Endothelial cell of umbilical vein (primary cell): ENCODE measurements at regions not wholly inside any gene's neighbourhood (a gene's known extent, or its start where the extent isn't known, plus 50 kb on each side); places are given as distances from the start of the nearest gene placed in this dataset.

Experiments used
- BruUV-seq: library from RNA; stranded (reverse); fragments of 400-500 nt; replicated peaks from 2 replicates; lab custom pipeline; 2021; lab: Mats Ljungman, UMichigan
- CTCF ChIA-PET: fragments of 300-600, 350-600 bp; sonication (Branson Sonifier 250); formaldehyde crosslinking; loops from one replicate; lab custom pipeline; 2021; ENCODE audit warnings: antibody characterized with exemption, inconsistent platforms; lab: Charles Lee
- POLR2A ChIA-PET: fragments of 300-600, 350-600 bp; sonication (Branson Sonifier 250); formaldehyde crosslinking; loops from one replicate; lab custom pipeline; 2021; ENCODE audit warnings: antibody characterized with exemption, inconsistent platforms; lab: Charles Lee
- DNase-seq: peaks from one replicate; pipeline ENCODE4 v3.0.0-alpha.2; 2011; ENCODE audit warnings: low read depth, low spot score
- FAIRE-seq: peaks from 2 replicates; lab custom pipeline; 2011; peaks lifted over from hg19 to GRCh38; lab: Jason Lieb, UNC
- H2AFZ ChIP-seq: 2 replicates; pipeline ENCODE4 v1.6.0; 2012; ENCODE audit warnings: low read depth, low read length, control low read depth, inconsistent platforms
- H3K27ac ChIP-seq: 2 replicates; pipeline ENCODE4 v1.5.1; 2011; ENCODE audit warnings: low read depth, mild to moderate bottlenecking, control low read depth, low read length, moderate library complexity; ENCODE audit not compliant: insufficient read depth
- H3K27me3 ChIP-seq, 2 experiments: 2 replicates each; pipeline versions ENCODE4 v1.6.0 to v1.6.1; 2011; ENCODE audit warnings: low read length in 2 of 2, mixed read lengths in 1 of 2; ENCODE audit not compliant: control insufficient read depth in 2 of 2, insufficient read depth in 2 of 2
- H3K36me3 ChIP-seq, 2 experiments: 2 replicates in 1 of 2; 3 replicates in 1 of 2; pipeline ENCODE4 v1.5.1; 2011; ENCODE audit warnings: low read length in 2 of 2, mild to moderate bottlenecking in 1 of 2, moderate library complexity in 1 of 2; ENCODE audit not compliant: control insufficient read depth in 2 of 2, insufficient read depth in 2 of 2; ENCODE audit errors: extremely low read depth in 1 of 2
- H3K4me1 ChIP-seq: 3 replicates; pipeline ENCODE4 v1.5.1; 2011; ENCODE audit warnings: mild to moderate bottlenecking, low read length; ENCODE audit not compliant: control insufficient read depth, insufficient read depth; ENCODE audit errors: extremely low read depth
- H3K4me2 ChIP-seq: 2 replicates; pipeline ENCODE4 v1.6.1; 2011; ENCODE audit warnings: low read length, control low read depth, mixed read lengths; ENCODE audit not compliant: insufficient read depth
- H3K4me3 ChIP-seq, 3 experiments: fragments of 200-600 bp in 1 of 3; sonication (generic), shearing (Covaris generic) in 1 of 3; replicated peaks in 1 of 3; 2 replicates each; pipeline ENCODE4 v1.5.1; 2011 to 2016; ENCODE audit warnings: control low read depth in 3 of 3, low read length in 3 of 3, mild to moderate bottlenecking in 2 of 3, inconsistent platforms in 1 of 3, low read depth in 1 of 3, moderate library complexity in 1 of 3; ENCODE audit not compliant: insufficient read depth in 1 of 3
- H3K79me2 ChIP-seq: 2 replicates; pipeline ENCODE4 v1.6.0; 2012; ENCODE audit warnings: low read length, inconsistent platforms; ENCODE audit not compliant: control insufficient read depth, insufficient read depth
- H3K9ac ChIP-seq: replicated peaks from 2 replicates; pipeline ENCODE3; 2011; ENCODE audit warnings: low read length, control low read depth; ENCODE audit not compliant: insufficient read depth; ENCODE audit errors: extremely low read depth
- H3K9me1 ChIP-seq: replicated peaks from 3 replicates; pipeline ENCODE4 v1.6.0; 2011; ENCODE audit warnings: mild to moderate bottlenecking, low read length; ENCODE audit not compliant: control insufficient read depth, insufficient read depth; ENCODE audit errors: extremely low read depth
- H3K9me3 ChIP-seq: replicated peaks from 2 replicates; pipeline ENCODE4 v1.5.1; 2012; ENCODE audit warnings: low read length, inconsistent platforms; ENCODE audit not compliant: control insufficient read depth, insufficient read depth
- H4K20me1 ChIP-seq: replicated peaks from 2 replicates; pipeline ENCODE3; 2011; ENCODE audit warnings: mild to moderate bottlenecking, low read length; ENCODE audit not compliant: control insufficient read depth, insufficient read depth; ENCODE audit errors: extremely low read depth
- EZH2 ChIP-seq: IDR thresholded peaks from 2 replicates; pipeline ENCODE4 v1.6.1; 2012; ENCODE audit warnings: borderline replicate concordance, low read depth, mild to moderate bottlenecking, moderate library complexity, low read length, inconsistent platforms; ENCODE audit not compliant: severe bottlenecking
- FOS ChIP-seq: IDR thresholded peaks from 2 replicates; pipeline ENCODE4 v1.6.1; 2011; ENCODE audit warnings: mild to moderate bottlenecking, low read length, moderate library complexity, borderline replicate concordance; ENCODE audit not compliant: insufficient read depth
- JUN ChIP-seq: IDR thresholded peaks from 2 replicates; pipeline ENCODE4 v1.6.1; 2011; ENCODE audit warnings: borderline replicate concordance, low read depth; ENCODE audit not compliant: insufficient read length, insufficient read depth
- MYC ChIP-seq: IDR thresholded peaks from one replicate; pipeline ENCODE4 v1.6.1; 2011; ENCODE audit warnings: mild to moderate bottlenecking, low read depth, low read length
- POLR2A ChIP-seq: IDR thresholded peaks from 2 replicates; pipeline ENCODE4 v1.6.1; 2012; ENCODE audit warnings: low read depth, mild to moderate bottlenecking, control low read depth, low read length
- POLR2AphosphoS5 ChIP-seq: IDR thresholded peaks from 2 replicates; pipeline ENCODE4 v1.6.1; 2012; ENCODE audit warnings: low read depth, mild to moderate bottlenecking, control low read depth, low read length, moderate library complexity; ENCODE audit not compliant: insufficient read depth
- dilution Hi-C: fragments of 300-500 bp; cut with MboI; formaldehyde crosslinking; loops from one replicate; pipeline ENCODE4 v1.15.0; 2019; ENCODE audit warnings: low sequenced_read_pairs; ENCODE audit not compliant: extremely low pct_ligation_motif_present
- intact Hi-C: fragments of 100-400 bp; cut with micrococcal nuclease; formaldehyde crosslinking; loops from one replicate; pipeline ENCODE4 v1.10.0; 2022
- TF ChIP-seq, protein P1 (sequence below): IDR thresholded peaks from 2 replicates; pipeline ENCODE4 v1.6.1; 2011; ENCODE audit not compliant: insufficient read depth, insufficient read length
- TF ChIP-seq, protein P2 (sequence below), 2 donors: IDR thresholded peaks; 1 replicate in 1 of 2; 2 replicates in 1 of 2; pipeline ENCODE4 v1.5.1; 2011; ENCODE audit warnings: low read length in 2 of 2, mild to moderate bottlenecking in 2 of 2, moderate library complexity in 2 of 2, control low read depth in 1 of 2, inconsistent platforms in 1 of 2, low read depth in 1 of 2; ENCODE audit not compliant: insufficient read depth in 1 of 2; ENCODE audit errors: extremely low read depth in 1 of 2

DNA sequence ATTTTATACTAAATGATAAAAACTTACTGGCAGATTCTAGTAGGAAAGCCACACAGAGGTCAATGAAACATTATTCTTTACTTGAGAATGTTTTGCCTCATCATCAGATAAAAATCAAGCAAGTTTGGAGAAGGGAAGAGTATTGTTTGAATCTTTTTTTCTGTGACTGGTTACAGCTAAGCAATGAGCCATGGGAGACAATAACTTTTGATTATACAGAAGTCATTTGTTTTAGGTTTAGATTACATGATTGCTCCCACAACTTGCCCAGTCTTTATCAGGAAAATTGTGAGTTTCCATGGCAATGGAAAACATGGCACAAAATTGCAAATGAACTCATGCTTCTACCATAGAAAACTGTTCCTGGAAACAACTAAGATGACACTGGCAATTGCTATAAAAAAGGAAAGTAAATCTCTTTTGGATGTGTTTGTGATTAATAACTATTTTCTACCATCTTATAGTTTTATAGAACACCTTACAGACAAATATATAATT, 476.8 kb downstream of the MBD2 start:
- intact Hi-C loops (no loop called here), dilution Hi-C loops (no loop called here)
- BruUV-seq, result no TSS peak
- POLR2A ChIA-PET, result no interaction called here
- H3K9me3 ChIP-seq, result no peaks in the 10 kb centered on the region
- no peaks in the 10 kb centered on the region for H3K4me1 ChIP-seq
- H4K20me1 ChIP-seq, result no peaks in the 10 kb centered on the region
- no peak overlapping the region for H3K4me3 ChIP-seq
- no peaks in the 10 kb centered on the region for H3K27me3 ChIP-seq
- CTCF ChIA-PET, result no interaction called here
- H3K4me2 ChIP-seq, result no peak overlapping the region
- no peak for DNase-seq
- no peak overlapping the region for H3K9ac ChIP-seq
- no peaks in the 10 kb centered on the region for H3K79me2 ChIP-seq
- no peak overlapping the region for H3K27ac ChIP-seq
- H3K36me3 ChIP-seq, result no peaks in the 10 kb centered on the region
- no peaks in the 10 kb centered on the region for H3K9me1 ChIP-seq
- no peak for FAIRE-seq
- no peak overlapping the region for H2AFZ ChIP-seq
- no peak for TF ChIP-seq EZH2
- TF ChIP-seq, protein P1, sequence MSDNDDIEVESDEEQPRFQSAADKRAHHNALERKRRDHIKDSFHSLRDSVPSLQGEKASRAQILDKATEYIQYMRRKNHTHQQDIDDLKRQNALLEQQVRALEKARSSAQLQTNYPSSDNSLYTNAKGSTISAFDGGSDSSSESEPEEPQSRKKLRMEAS, result no peak
- TF ChIP-seq MYC, result no peak
- no peak for TF ChIP-seq FOS

DNA sequence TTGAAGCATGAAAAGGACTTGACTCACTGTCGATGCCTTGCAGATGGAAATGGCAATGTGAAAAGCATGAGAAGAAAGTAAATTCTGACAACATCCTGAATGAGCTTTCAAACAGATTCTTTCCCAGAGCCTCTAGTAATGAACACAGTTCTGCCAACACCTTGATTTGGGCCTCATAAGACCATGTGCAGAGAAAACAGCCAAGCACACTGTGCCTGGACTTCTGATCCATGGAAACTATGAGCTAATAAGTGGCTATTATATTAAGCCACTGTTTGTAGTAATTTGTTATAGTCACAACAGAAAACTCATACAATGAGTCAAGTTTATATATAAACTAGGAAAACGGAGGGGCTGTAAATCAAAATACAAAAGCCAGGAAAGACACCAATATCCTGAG, 477.3 kb downstream of the MBD2 start:
- Histone ChIP-seq H3K9me3 (no peaks in the 10 kb centered on the region), H3K36me3 (no peaks in the 10 kb centered on the region), H3K79me2 (no peaks in the 10 kb centered on the region), H3K4me1 (no peaks in the 10 kb centered on the region), H3K9me1 (no peaks in the 10 kb centered on the region), H3K4me2 (no peak overlapping the region), H3K27me3 (no peaks in the 10 kb centered on the region), H3K4me3 (no peak overlapping the region), H2AFZ (no peak overlapping the region), H3K9ac (no peak overlapping the region), H4K20me1 (no peaks in the 10 kb centered on the region), H3K27ac (no peak overlapping the region)
- TF ChIP-seq, protein P1, result no peak
- TF ChIP-seq MYC, result no peak
- no peak for TF ChIP-seq POLR2AphosphoS5
- TF ChIP-seq, protein P2, sequence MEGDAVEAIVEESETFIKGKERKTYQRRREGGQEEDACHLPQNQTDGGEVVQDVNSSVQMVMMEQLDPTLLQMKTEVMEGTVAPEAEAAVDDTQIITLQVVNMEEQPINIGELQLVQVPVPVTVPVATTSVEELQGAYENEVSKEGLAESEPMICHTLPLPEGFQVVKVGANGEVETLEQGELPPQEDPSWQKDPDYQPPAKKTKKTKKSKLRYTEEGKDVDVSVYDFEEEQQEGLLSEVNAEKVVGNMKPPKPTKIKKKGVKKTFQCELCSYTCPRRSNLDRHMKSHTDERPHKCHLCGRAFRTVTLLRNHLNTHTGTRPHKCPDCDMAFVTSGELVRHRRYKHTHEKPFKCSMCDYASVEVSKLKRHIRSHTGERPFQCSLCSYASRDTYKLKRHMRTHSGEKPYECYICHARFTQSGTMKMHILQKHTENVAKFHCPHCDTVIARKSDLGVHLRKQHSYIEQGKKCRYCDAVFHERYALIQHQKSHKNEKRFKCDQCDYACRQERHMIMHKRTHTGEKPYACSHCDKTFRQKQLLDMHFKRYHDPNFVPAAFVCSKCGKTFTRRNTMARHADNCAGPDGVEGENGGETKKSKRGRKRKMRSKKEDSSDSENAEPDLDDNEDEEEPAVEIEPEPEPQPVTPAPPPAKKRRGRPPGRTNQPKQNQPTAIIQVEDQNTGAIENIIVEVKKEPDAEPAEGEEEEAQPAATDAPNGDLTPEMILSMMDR (IDR thresholded peaks at IDR 0.05; ENCODE audit: extremely low read depth in 1 of 2, insufficient read depth in 1 of 2, low read depth in 1 of 2, low read length in 2 of 2), result no peak
- TF ChIP-seq POLR2A, result no peak
- TF ChIP-seq JUN, result no peak
- no peak for TF ChIP-seq FOS
- no peak for TF ChIP-seq EZH2
- dilution Hi-C loops, result no loop called here
- FAIRE-seq (no peak), DNase-seq (no peak)
- intact Hi-C loops, result no loop called here
- no TSS peak for BruUV-seq
- CTCF ChIA-PET, result no interaction called here
- POLR2A ChIA-PET, result no interaction called here
